Spleen (tissue), 7 donors: ENCODE measurements at regions not wholly inside any gene's neighbourhood (a gene's known extent, or its start where the extent isn't known, plus 50 kb on each side); places are given as distances from the start of the nearest gene placed in this dataset.

ENCODE experiments used
- POLR2A ChIP-seq, 3 donors: fragments of 450-650 bp; IDR thresholded peaks; one replicate each; pipeline ENCODE4 v1.5.1; 2017; ENCODE audit warnings: antibody characterized with exemption in 3 of 3, mild to moderate bottlenecking in 1 of 3
- TF ChIP-seq, protein P1 (sequence below), 11 experiments: fragments of 200-600 bp in 7 of 11; fragments of 450-650 bp in 4 of 11; sonication (generic) in 4 of 11; IDR thresholded peaks in 8 of 11; conservative IDR thresholded peaks in 3 of 11; 1 replicate in 7 of 11; 2 replicates in 4 of 11; pipeline versions ENCODE4 v1.4.0 to v1.8.0; 2016 to 2021; ENCODE audit warnings: antibody characterized with exemption in 11 of 11, inconsistent platforms in 4 of 11, mild to moderate bottlenecking in 1 of 11
- donor health status: DM: no; HTN: no; CAD: no; lungs with moderate emphysema.
- donor health status: DM: no; HTN: no; CAD: no.
- donor health status: DM: no; HTN: no; CAD: no.

DNA sequence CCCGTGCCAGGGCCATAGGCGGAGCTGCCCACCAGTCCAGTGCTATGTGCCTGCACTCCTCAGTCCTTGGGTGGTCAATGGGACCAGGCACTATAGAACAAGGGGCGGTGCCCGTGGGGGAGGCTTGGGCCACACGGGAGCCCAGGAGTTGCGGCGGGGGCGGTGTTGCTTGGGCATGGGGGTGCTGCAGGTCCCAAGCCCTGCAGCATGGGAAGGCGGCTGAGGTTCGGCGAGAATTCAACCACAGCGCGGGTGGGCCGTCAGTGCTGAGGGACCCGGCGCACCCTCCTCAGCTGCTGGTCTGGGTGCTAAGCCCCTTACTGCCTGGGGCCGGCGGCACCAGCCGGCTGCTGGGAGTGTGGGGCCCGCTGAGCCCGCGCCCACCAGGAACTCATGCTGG lies 242.2 kb upstream of the SGCG start:
- no peak for TF ChIP-seq POLR2A (IDR thresholded peaks at IDR 0.05)
- TF ChIP-seq, protein P1, sequence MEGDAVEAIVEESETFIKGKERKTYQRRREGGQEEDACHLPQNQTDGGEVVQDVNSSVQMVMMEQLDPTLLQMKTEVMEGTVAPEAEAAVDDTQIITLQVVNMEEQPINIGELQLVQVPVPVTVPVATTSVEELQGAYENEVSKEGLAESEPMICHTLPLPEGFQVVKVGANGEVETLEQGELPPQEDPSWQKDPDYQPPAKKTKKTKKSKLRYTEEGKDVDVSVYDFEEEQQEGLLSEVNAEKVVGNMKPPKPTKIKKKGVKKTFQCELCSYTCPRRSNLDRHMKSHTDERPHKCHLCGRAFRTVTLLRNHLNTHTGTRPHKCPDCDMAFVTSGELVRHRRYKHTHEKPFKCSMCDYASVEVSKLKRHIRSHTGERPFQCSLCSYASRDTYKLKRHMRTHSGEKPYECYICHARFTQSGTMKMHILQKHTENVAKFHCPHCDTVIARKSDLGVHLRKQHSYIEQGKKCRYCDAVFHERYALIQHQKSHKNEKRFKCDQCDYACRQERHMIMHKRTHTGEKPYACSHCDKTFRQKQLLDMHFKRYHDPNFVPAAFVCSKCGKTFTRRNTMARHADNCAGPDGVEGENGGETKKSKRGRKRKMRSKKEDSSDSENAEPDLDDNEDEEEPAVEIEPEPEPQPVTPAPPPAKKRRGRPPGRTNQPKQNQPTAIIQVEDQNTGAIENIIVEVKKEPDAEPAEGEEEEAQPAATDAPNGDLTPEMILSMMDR (IDR thresholded peaks at IDR 0.05 in 8 of 11, conservative IDR thresholded peaks at IDR 0.05 in 3 of 11), result no peak
